ENCODE measurements at regions not wholly inside any gene's neighbourhood (a gene's known extent, or its start where the extent isn't known, plus 50 kb on each side); places are given as distances from the start of the nearest gene placed in this dataset.

GRCh38 chr17:77684803-77685798, 273.4 kb upstream of the TNRC6C start:
- 73% methylated on average over 8 of the region's 15 CpGs for WGBS (ENCODE audit: insufficient coverage)
- no peaks in the 10 kb centered on the region for H3K9me3 ChIP-seq
- Mint-ChIP-seq H3K36me3 (no peaks in the 10 kb centered on the region), H3K9me3 (no peaks in the 10 kb centered on the region), H3K27ac (no peak overlapping the region), H3K4me1 (peaks cover under 1 to 10% (median 2%) of the 10 kb centered on the region in 3 donors), H3K27me3 (peaks cover 0 to 4% of the 10 kb centered on the region in 2 donors), H3K4me3 (no peak overlapping the region)
- ChIA-PET POLR2A (no interaction called here), CTCF (no interaction called here)
- H3K27ac ChIP-seq (ENCODE audit: low read length), result no peak overlapping the region
- H3K4me3 ChIP-seq (ENCODE audit: control insufficient read depth in 1 of 2, extremely low read depth in 1 of 2, low read length in 1 of 2), result no peak overlapping the region
- H3K36me3 ChIP-seq (ENCODE audit: control insufficient read depth in 2 of 2, extremely low read depth in 1 of 2, insufficient read depth in 1 of 2, low read length in 1 of 2), result peaks cover 0 to 3% of the 10 kb centered on the region in 2 donors
- peaks cover under 1 to 3% of the 10 kb centered on the region in 2 experiments for H3K4me1 ChIP-seq (ENCODE audit: control insufficient read depth in 1 of 2, extremely low read depth in 1 of 2, insufficient read depth in 2 of 2, low read length in 2 of 2)
- no peak for ATAC-seq (replicated peaks in 1 of 4)
- H3K27me3 ChIP-seq (replicated peaks in 1 of 2; ENCODE audit: control insufficient read depth in 2 of 2, extremely low read depth in 1 of 2, insufficient read depth in 2 of 2, low read length in 1 of 2), result peaks cover 0 to 5% of the 10 kb centered on the region in 2 experiments
- DNase-seq, result peak in 1 of 35 experiments; percentile 12

- no peaks in the 10 kb centered on the region for H3K9me3 ChIP-seq
- peaks cover 6 to 10% of the 10 kb centered on the region in 2 experiments for H3K4me1 ChIP-seq (ENCODE audit: control insufficient read depth in 1 of 2, extremely low read depth in 1 of 2, insufficient read depth in 2 of 2, low read length in 2 of 2)
- peaks cover 0 to 12% of the 10 kb centered on the region in 2 experiments for H3K27me3 ChIP-seq (replicated peaks in 1 of 2; ENCODE audit: control insufficient read depth in 2 of 2, extremely low read depth in 1 of 2, insufficient read depth in 2 of 2, low read length in 1 of 2)
- H3K36me3 Mint-ChIP-seq, result no peaks in the 10 kb centered on the region
- no peak overlapping the region for H3K4me3 ChIP-seq (ENCODE audit: control insufficient read depth in 1 of 2, extremely low read depth in 1 of 2, low read length in 1 of 2)
- no peaks in the 10 kb centered on the region for H3K9me3 Mint-ChIP-seq
- 90% methylated on average over 3 of the region's 3 CpGs for WGBS (ENCODE audit: insufficient coverage)
- H3K4me1 Mint-ChIP-seq, result peaks cover 9 to 18% (median 11%) of the 10 kb centered on the region in 3 donors
- DNase-seq, result no peak
- H3K27ac ChIP-seq (ENCODE audit: low read length), result no peak overlapping the region
- no peaks in the 10 kb centered on the region for H3K36me3 ChIP-seq (ENCODE audit: control insufficient read depth in 2 of 2, extremely low read depth in 1 of 2, insufficient read depth in 1 of 2, low read length in 1 of 2)
- ATAC-seq (replicated peaks in 1 of 4), result no peak
- H3K27ac Mint-ChIP-seq, result no peak overlapping the region
- H3K4me3 Mint-ChIP-seq, result no peak overlapping the region
- H3K27me3 Mint-ChIP-seq, result peaks cover 0 to 4% of the 10 kb centered on the region in 2 donors
- POLR2A ChIA-PET, result no interaction called here
- CTCF ChIA-PET, result no interaction called here
These were observed 272.5 kb upstream of the TNRC6C start for GRCh38 chr17:77685881-77686486.

GRCh38 chr17:77686903-77687302, 271.6 kb upstream of the TNRC6C start:
- H3K27me3 ChIP-seq (replicated peaks in 1 of 2; ENCODE audit: control insufficient read depth in 2 of 2, extremely low read depth in 1 of 2, insufficient read depth in 2 of 2, low read length in 1 of 2), result peaks cover 0 to 21% of the 10 kb centered on the region in 2 experiments
- Mint-ChIP-seq H3K27ac (no peak overlapping the region), H3K4me3 (no peak overlapping the region), H3K4me1 (peaks cover 15 to 26% (median 21%) of the 10 kb centered on the region in 3 donors), H3K27me3 (peaks cover 4 to 5% of the 10 kb centered on the region in 2 donors), H3K9me3 (no peaks in the 10 kb centered on the region), H3K36me3 (no peaks in the 10 kb centered on the region)
- no CpG with 5 or more reads among the region's 8 CpGs for WGBS (ENCODE audit: insufficient coverage)
- H3K4me3 ChIP-seq (ENCODE audit: control insufficient read depth in 1 of 2, extremely low read depth in 1 of 2, low read length in 1 of 2), result no peak overlapping the region
- ChIA-PET CTCF (no interaction called here), POLR2A (no interaction called here)
- no peak for DNase-seq
- H3K4me1 ChIP-seq (ENCODE audit: control insufficient read depth in 1 of 2, extremely low read depth in 1 of 2, insufficient read depth in 2 of 2, low read length in 2 of 2), result peaks cover 6 to 19% of the 10 kb centered on the region in 2 experiments
- H3K36me3 ChIP-seq (ENCODE audit: control insufficient read depth in 2 of 2, extremely low read depth in 1 of 2, insufficient read depth in 1 of 2, low read length in 1 of 2), result no peaks in the 10 kb centered on the region
- no peaks in the 10 kb centered on the region for H3K9me3 ChIP-seq
- ATAC-seq (replicated peaks in 1 of 4), result no peak
- no peak overlapping the region for H3K27ac ChIP-seq (ENCODE audit: low read length)

GRCh38 chr17:77687417-77687816, 271.1 kb upstream of the TNRC6C start:
- no peak overlapping the region for H3K4me3 Mint-ChIP-seq
- POLR2A ChIA-PET, result no interaction called here
- Histone ChIP-seq H3K27ac (ENCODE audit: low read length) (no peak overlapping the region), H3K27me3 (replicated peaks in 1 of 2; ENCODE audit: control insufficient read depth in 2 of 2, extremely low read depth in 1 of 2, insufficient read depth in 2 of 2, low read length in 1 of 2) (peaks cover 0 to 22% of the 10 kb centered on the region in 2 experiments), H3K4me3 (ENCODE audit: control insufficient read depth in 1 of 2, extremely low read depth in 1 of 2, low read length in 1 of 2) (no peak overlapping the region), H3K9me3 (no peaks in the 10 kb centered on the region), H3K4me1 (ENCODE audit: control insufficient read depth in 1 of 2, extremely low read depth in 1 of 2, insufficient read depth in 2 of 2, low read length in 2 of 2) (peaks cover 6 to 23% of the 10 kb centered on the region in 2 experiments), H3K36me3 (ENCODE audit: control insufficient read depth in 2 of 2, extremely low read depth in 1 of 2, insufficient read depth in 1 of 2, low read length in 1 of 2) (no peaks in the 10 kb centered on the region)
- DNase-seq (no peak), ATAC-seq (replicated peaks in 1 of 4) (no peak)
- CTCF ChIA-PET, result no interaction called here
- H3K27me3 Mint-ChIP-seq, result peaks cover 4 to 5% of the 10 kb centered on the region in 2 donors
- WGBS (ENCODE audit: insufficient coverage), result 78% methylated on average over 2 of the region's 6 CpGs
- H3K4me1 Mint-ChIP-seq, result peaks cover 19 to 31% (median 26%) of the 10 kb centered on the region in 3 donors
- no peaks in the 10 kb centered on the region for H3K36me3 Mint-ChIP-seq
- H3K27ac Mint-ChIP-seq, result no peak overlapping the region
- H3K9me3 Mint-ChIP-seq, result no peaks in the 10 kb centered on the region

GRCh38 chr17:77687921-77688320, 270.6 kb upstream of the TNRC6C start:
- peaks cover 24 to 31% (median 31%) of the 10 kb centered on the region in 3 donors for H3K4me1 Mint-ChIP-seq
- Histone ChIP-seq H3K27me3 (replicated peaks in 1 of 2; ENCODE audit: control insufficient read depth in 2 of 2, extremely low read depth in 1 of 2, insufficient read depth in 2 of 2, low read length in 1 of 2) (peaks cover 0 to 27% of the 10 kb centered on the region in 2 experiments), H3K36me3 (ENCODE audit: control insufficient read depth in 2 of 2, extremely low read depth in 1 of 2, insufficient read depth in 1 of 2, low read length in 1 of 2) (no peaks in the 10 kb centered on the region), H3K27ac (ENCODE audit: low read length) (no peak overlapping the region), H3K4me1 (ENCODE audit: control insufficient read depth in 1 of 2, extremely low read depth in 1 of 2, insufficient read depth in 2 of 2, low read length in 2 of 2) (peaks cover 6 to 28% of the 10 kb centered on the region in 2 experiments), H3K4me3 (ENCODE audit: control insufficient read depth in 1 of 2, extremely low read depth in 1 of 2, low read length in 1 of 2) (no peak overlapping the region), H3K9me3 (no peaks in the 10 kb centered on the region)
- peak in 1 of 35 experiments; percentile 7 for DNase-seq
- POLR2A ChIA-PET, result no interaction called here
- no peak overlapping the region for H3K27ac Mint-ChIP-seq
- H3K36me3 Mint-ChIP-seq, result no peaks in the 10 kb centered on the region
- H3K27me3 Mint-ChIP-seq, result peaks cover 4 to 5% of the 10 kb centered on the region in 2 donors
- no peaks in the 10 kb centered on the region for H3K9me3 Mint-ChIP-seq
- no peak for ATAC-seq (replicated peaks in 1 of 4)
- 92% methylated on average over 12 of the region's 16 CpGs for WGBS (ENCODE audit: insufficient coverage)
- H3K4me3 Mint-ChIP-seq, result no peak overlapping the region
- CTCF ChIA-PET, result no interaction called here

GRCh38 chr17:77688369-77688768, 270.1 kb upstream of the TNRC6C start:
- DNase-seq (peak in 1 of 35 experiments; percentile 2), ATAC-seq (replicated peaks in 1 of 4) (no peak)
- POLR2A ChIA-PET, result no interaction called here
- H3K4me3 Mint-ChIP-seq, result no peak overlapping the region
- Histone ChIP-seq H3K27ac (ENCODE audit: low read length) (no peak overlapping the region), H3K9me3 (no peaks in the 10 kb centered on the region), H3K36me3 (ENCODE audit: control insufficient read depth in 2 of 2, extremely low read depth in 1 of 2, insufficient read depth in 1 of 2, low read length in 1 of 2) (no peaks in the 10 kb centered on the region), H3K4me1 (ENCODE audit: control insufficient read depth in 1 of 2, extremely low read depth in 1 of 2, insufficient read depth in 2 of 2, low read length in 2 of 2) (peaks cover 6 to 33% of the 10 kb centered on the region in 2 experiments), H3K4me3 (ENCODE audit: control insufficient read depth in 1 of 2, extremely low read depth in 1 of 2, low read length in 1 of 2) (no peak overlapping the region), H3K27me3 (replicated peaks in 1 of 2; ENCODE audit: control insufficient read depth in 2 of 2, extremely low read depth in 1 of 2, insufficient read depth in 2 of 2, low read length in 1 of 2) (peaks cover 0 to 31% of the 10 kb centered on the region in 2 experiments)
- no peak overlapping the region for H3K27ac Mint-ChIP-seq
- 88% methylated on average over 3 of the region's 4 CpGs for WGBS (ENCODE audit: insufficient coverage)
- no peaks in the 10 kb centered on the region for H3K9me3 Mint-ChIP-seq
- peaks cover 25 to 31% (median 31%) of the 10 kb centered on the region in 3 donors for H3K4me1 Mint-ChIP-seq
- no peaks in the 10 kb centered on the region for H3K36me3 Mint-ChIP-seq
- CTCF ChIA-PET, result interaction anchor here in 1 of 2 donors (0.9 kb wide), 1 partner anchor 80 kb away, joined by 6 read pairs; no protein-coding TSS in a partner anchor
- peaks cover 4 to 7% of the 10 kb centered on the region in 2 donors for H3K27me3 Mint-ChIP-seq
